ENCODE measurements at regions not wholly inside any gene's neighbourhood (a gene's known extent, or its start where the extent isn't known, plus 50 kb on each side); places are given as distances from the start of the nearest gene placed in this dataset.
"Not testable (repeated sequence)": the region's sequence is repeated elsewhere in the genome, so short reads cannot be mapped to it uniquely, and the experiment has no call there.

DNA sequence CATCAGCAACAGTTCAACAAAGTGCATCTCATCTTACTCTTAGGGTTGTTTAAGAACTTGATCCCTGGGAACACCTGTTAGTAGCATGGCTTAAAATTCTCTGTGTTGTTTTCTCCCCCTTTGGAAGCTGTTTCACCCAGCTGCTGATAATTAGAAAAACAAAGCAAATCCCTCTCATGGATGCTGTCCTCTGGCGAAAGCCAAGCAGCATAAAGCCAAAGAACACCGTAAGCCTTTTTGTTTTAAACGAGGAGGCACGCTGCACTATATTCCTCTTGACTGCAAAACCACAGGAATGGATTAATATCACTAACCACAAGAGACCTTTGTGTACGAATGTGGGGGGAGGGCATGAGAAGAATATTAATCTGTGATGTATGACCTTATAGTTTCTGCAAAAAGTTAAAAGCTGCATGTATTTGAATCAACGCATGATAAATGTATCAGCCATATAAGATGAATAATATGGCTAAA, 923.2 kb downstream of the LTN1 start:
- no peak for DNase-seq (ENCODE audit: low spot score)

DNA sequence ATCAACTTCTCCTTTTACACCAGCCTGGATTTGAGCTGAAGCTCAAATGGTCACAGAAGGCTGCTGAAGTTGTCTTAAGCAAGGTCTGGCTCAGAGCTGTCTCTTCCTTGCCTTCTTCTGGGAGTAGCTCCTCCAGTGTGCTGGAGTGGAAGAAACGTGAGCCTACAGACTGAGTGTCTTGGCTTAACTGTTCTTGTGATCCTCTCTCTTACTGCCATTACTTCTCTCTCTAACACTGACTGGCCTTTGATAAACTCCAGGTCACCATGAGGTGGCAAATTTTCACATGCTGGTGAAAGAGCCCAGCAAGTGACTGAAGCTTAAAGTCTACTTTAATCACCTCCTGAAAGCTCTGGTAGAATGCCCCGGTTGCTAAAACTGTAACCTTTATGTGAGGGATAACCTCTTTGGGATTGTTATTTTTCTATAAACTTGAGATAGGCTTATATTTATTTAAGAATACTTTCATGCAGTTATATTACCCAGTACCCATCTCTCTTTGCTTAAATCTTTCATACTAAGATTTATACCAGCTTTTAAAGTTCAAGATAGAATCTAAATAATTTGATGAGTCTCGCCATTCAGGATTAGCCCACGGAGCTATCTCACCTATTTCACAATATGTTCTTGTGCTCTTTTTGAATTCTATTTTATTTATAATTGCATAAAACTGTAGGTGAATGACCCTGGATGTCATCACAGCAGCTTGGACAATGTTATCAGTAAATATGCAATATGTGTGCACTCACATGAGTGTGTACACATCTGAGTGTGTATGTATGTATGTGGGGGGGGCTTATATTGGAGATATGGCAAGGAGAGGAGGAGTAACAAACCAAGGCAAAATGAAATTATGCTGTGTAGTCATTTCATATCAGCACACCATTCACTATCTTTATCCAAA, 924.0 kb downstream of the LTN1 start:
- no peak for DNase-seq (ENCODE audit: low spot score)

DNA sequence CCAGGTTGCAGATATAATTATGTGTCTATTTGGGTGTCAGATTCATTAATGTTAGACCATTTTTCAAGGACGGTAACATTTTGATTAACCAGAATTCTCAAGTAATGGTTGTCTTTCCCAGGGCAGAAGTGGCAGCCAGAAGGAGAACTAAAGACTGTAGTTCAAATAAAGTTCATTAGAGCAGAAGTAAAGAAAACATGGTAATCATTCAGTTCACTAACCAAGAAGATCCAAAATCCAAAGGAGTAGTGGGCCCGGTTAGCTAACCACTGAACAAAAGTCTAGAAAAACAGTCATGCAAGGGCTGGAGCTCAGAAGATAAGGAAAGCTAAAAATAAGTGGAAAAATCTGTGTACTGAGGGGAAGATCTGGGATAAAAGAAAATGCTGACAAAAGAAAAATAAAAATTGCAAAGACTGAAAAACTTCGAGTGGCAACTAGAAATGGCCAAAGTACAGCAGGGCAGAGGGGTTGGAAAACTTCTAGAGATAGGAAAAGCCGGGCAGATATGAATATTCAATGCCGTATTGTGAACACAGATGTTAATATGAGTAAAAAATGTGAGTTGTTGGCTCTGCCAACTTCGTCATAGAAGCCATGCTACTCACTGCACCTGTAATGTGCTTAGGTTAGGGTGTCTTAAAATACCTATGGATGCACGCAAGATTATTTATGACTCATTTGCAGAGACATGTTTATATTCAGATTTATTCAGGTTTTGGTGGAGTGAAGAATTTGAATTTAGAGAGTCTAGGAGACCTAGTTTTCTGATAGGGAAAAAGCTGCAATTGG, 925.9 kb downstream of the LTN1 start:
- no peak for DNase-seq (ENCODE audit: low spot score)

DNA sequence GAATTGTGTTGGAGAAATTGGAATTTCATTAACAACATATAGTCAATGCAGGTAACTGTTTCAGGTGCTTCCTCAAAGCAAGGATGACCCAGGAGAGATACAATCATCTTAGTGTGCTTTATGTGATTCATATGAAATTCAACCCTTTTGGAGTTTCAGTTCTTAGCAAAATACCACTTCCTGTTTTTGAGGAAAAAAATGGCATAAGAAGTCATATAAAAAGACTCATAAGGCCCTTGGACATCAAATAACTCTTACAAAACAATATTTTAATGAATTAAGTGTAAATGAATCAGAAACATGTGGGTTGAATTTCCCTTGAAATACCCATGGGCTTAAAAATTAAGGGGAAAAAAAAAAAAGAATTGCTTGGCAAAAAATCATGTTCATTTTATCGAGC, 926.6 kb downstream of the LTN1 start:
- DNase-seq (ENCODE audit: low spot score), result no peak

DNA sequence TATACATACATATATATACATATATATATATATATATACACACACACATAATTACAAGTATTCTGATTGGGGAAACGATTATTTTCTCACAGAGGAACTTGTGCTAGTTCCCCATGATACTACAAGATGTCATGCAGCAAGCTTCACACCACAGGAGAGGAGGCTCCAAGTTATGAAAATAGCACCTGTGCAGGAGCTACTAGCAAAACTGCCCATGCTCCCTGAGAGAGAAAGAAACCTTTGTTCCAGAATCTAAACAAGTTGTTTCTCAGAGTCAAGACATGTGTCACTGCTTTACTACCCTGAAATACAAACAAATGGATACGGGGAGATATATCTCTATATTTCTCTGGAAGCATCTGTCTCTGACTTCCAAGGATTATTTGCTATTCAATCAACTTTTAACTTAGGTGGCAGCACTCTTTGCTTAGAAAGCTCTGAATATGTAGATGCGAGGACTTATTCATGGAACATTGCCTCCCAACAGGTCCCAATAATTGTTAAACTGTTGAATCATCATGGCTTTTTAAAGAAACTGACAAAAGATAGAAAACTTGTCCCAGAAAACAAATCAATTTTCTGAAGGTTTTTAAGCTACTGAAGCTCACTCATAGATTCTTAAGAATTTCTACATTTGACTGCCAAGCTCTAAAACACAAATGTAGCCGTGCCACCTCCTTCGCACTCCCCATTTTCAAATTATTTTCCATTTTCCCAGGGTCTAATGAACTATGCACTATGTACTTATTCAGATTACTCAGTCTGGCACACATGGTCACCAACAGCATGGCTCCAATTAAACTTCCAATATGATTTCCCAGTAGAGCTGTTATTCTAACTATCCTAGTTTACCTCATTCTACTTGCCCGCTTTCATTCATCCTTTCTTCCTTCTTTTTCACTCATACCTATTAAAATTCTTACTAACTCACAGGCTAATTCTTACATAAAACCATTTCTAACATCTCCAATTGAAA, 929.1 kb downstream of the LTN1 start:
- DNase-seq (ENCODE audit: low spot score), result no peak

DNA sequence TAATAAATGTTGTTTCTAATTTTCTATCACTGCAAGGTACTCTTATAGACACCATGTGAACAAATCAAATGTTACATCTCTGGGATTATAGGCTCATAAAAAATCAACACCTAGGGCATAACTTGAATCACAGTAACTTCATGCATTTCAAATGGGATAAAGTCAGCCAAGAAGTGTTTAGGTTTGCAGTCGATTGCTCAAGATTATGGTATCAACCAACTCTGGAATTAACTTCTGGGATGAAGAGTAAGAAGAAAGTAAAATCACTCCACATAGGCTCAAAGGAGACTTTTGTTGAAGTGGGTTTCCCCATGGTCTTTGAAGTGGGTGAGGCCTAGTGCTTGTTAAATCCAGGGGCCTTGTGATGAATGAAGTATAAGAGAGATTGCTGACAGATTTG, 939.7 kb downstream of the LTN1 start:
- DNase-seq (ENCODE audit: low spot score), result not testable (repeated sequence)

DNA sequence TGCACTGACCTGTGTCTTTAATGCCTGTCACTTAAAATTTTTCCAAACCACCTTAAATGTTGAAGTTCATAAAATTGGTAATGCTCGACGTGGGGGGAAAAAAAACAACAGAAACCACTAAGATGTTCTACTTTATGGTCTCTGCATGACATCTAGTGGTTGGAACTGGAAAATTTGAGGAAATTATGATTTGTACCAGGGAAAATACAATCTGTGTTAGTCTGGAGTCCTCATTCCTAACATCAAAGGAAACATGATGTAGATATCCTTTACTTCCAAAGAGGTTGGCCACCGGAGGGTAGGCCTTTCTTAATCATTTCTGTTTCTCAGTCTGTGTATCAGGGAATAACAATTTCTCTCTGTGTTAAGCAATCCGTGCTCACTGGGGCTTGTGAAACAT, 941.0 kb downstream of the LTN1 start:
- not testable (repeated sequence) for DNase-seq (ENCODE audit: low spot score)

DNA sequence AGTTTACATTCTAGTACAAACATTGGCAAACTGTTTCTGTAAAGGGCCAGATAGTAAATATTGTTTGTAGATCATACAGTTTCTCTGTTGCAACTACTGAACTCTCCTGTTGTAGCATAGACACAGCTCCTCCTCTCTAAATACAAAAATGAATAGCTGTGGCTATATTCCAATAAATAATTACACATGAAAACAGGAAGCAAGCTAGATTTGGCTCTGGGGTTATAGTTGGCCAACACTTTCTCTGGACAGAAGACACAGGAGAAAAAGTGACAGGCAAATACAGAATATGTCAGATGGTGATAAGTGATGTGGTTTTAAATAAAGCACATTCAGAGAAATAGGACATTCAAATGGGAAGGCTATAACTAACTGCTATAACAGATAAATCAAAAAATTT, 957.0 kb downstream of the LTN1 start:
- DNase-seq (ENCODE audit: low spot score), result not testable (repeated sequence)

DNA sequence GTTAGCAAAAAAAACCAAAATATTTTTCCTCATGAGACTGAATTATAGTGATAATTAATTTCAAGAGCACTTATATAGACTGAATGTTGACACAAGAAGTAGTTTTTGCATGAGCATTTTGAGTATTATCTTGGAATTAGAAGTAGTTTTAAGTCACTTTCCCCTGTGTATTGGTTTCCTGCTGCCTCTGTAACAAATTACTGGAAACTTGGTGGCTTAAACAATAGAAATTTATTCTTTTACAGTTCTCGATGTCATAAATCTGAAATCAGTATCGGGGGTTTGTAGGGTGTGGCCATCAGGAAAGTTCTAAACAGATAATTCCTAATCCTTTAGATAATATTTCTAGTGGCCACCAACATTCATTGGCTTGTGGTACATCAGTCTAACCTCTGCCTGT, 957.8 kb downstream of the LTN1 start:
- not testable (repeated sequence) for DNase-seq (ENCODE audit: low spot score)

DNA sequence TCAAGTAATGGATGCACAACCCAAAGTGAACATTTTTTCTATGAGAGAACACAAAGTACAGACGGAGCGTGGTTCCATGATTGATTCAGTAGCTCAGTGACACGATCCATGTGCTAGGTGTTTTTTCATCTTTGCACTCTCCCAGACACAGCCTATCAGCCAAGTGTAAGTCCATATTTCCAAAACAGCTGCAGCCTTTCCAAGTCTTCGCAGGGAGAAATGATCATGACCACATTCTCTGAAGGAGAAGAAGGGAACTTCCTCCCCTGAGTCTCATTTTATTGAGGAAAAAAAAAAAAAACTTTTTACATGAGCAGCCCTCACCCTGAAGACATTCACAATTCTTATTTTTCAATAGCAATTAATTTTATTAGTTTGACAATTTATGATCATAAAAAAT, 958.3 kb downstream of the LTN1 start:
- not testable (repeated sequence) for DNase-seq (ENCODE audit: low spot score)

DNA sequence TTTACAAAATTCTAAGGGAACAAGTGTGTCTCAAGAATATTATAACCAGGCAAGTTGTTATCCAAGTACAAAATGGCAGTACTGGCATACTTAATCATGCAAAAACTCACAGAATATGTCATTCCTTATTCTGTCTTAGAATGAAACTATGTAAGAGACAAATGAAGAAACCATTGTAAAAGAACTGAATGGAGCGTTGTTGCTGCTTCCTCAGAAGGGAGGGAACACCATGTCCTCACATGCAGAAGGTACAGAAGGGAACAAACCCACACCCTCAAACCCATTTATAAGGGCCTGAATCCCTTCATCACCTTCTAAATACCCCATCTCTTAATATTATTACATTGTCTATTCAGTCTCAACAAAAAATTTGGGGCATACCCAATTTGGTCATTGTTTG, 960.0 kb downstream of the LTN1 start:
- not testable (repeated sequence) for DNase-seq (ENCODE audit: low spot score)

DNA sequence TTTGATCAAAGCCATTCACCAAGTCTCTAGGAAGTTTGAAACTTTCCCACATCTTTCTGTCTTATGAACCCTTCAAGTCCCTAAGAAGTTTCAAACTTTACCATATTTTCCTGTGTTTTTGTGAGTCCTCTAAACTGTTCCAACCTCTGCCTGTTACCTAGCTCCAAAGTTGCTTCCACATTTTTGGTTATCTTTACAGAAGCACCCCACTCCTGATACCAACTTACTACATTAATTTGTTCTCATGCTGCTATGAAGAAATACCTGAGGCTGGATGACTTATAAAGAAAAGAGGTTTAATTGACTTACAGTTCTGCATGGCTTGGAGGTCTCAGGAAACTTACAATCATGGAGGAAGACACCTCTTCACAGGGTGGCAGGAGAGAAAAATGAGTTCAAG, 961.6 kb downstream of the LTN1 start:
- DNase-seq (ENCODE audit: low spot score), result not testable (repeated sequence)

DNA sequence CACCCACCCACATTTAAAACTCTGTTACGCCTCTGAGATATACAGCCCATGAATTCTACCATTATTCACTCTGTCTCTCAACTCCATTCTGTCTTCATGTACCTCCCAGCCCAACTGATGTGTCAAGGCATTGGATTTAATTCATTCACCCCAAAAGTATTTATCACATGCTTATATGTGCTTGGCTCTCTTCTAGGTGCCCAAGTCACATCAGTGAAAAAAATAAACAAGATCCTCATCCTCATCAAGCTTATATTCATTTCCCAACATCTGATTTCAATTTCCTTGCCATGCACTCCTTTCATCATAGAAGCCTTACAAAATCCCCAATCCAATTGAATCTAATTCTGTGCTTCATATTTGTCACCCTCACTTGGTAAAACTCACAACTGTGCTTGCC, 967.6 kb downstream of the LTN1 start:
- DNase-seq (ENCODE audit: low spot score), result no peak

DNA sequence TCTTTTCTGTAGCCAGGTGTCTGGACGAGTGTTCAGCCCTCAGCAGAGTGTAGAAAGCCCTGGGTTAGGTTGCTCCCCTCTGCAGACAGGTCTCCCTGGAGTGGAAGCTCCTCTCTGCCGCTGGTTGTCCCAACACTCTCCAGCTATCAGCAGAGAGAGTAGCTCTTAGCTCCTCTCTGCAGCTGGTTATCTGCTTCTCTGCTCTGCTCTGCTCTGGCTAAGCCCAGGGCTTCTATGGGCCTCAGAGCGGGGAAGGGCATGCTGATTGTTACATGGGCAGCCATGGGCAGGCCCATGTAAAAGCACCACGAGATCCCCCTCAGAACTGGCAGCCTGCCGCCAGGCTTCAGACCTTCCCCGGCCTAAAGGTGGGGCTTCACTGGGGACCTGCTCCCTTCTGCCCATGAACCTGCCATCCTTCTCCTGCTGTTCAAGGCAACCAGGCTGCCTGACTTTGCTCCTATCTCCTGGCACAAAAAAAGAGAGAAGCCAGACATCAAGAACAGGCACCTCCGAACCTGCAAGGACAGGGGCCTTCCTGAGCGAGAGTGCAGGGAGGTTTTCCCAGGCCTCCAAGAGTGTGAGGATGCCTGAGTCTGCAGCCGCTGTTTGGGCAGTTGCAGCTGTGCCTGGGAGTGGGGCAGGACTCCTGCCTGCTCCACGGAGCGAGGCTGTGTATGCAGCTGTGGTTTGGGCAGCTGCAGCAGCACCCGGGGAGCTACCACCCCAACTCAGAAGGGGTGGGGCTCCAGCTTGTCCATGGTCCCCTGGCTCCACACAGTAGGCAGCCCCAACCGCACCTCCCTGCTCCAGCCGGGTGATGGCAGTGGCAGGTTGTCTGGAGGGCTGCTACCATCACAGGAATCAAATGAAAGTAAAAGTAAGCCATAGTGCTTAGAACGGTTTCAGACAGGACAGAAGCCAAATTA, 973.7 kb downstream of the LTN1 start:
- DNase-seq (ENCODE audit: low spot score), result no peak

DNA sequence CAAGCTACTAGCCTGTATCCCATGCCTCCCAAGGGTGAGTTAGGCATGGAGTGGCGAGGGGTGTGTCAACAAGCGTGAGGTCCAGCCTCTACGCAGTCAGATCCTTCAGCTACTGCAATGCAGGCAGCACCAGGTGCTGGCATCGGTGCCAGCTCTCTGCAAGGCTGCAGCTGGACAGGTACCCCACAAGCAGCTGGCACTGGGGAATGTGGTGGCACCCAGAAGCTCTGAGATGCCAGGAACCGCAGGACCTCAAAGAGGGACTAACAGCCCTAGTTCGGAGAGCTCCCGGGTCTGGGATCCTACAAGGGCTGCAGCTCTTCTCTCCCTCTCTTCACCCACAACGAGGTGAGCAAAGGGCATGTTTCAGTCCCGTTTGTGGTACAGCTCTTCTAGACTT, 974.5 kb downstream of the LTN1 start:
- DNase-seq (ENCODE audit: low spot score), result no peak

DNA sequence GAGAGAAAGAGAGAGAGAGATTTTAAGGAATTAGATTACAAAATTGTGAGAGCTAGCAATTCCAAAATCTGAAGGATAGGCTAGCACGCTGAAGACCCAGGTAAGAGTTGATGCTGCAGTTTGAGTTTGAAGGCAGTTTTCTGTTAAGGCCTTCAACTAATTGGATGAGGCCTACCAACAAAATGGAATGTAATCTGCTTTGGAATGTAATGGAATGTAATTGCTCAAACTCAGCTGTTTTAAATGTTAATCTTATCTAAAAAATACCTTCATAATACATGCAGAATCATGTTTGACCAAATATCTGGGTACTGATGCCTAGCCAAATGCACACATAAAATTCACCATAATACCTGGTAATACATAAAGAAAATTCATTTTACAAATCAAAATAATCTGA, 976.1 kb downstream of the LTN1 start:
- no peak for DNase-seq (ENCODE audit: low spot score)

DNA sequence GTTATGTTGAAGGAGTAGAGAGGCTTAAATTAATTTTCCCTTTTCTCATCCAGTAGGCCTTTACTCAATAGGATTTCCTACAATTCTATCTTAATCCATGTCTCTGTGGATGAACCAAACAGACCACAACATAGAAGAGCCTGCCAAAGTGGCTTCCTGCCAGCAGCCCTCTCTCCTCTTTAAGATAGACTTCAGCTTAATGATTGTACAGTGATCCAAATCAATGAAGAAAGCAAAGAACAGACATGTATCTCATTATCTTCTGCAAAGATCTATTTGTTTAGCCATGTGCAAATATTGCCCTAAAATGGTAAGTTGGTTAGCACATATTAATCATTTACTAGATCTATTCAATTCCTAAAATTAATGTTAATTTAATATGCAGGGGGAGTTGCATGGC, 979.6 kb downstream of the LTN1 start:
- not testable (repeated sequence) for DNase-seq (ENCODE audit: low spot score)

DNA sequence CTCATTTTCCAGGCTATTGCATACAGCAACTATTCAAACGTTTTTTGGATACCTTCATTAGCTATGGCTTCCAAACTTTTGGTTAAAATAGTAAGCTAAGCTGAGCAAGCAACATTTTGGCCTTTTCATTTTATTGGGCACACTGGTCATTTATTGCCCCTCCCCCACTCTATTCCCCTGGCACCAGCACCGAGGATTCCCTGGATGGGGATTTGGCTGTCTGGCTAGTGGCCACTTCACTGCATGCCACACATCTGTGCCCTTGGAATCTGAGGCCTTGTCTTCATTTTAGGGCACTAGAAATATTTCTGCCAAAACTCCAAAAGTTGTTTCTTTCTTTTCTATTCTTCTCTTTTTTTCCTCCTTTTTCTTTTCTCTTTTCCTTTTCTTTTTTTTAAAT, 980.7 kb downstream of the LTN1 start:
- DNase-seq (ENCODE audit: low spot score), result not testable (repeated sequence)

DNA sequence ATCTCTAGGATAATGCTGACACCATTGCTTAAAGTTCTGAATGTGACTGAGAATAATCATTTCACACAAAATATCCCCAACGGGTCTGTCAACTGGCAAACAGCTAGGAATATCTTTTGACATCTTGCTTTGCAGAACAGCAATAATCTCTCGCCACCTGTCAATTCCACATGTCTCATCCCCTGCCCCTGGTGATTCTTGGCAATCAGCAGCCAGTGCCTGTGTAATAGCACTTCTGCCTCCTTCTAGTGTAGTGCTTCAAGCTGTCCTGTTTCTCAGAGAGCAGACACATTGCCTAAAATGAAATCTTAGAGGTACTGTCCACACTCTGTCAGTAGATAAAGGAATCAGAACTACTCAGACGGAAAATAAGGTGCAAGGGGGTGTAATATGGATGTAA, 984.4 kb downstream of the LTN1 start:
- DNase-seq (ENCODE audit: low spot score), result not testable (repeated sequence)

DNA sequence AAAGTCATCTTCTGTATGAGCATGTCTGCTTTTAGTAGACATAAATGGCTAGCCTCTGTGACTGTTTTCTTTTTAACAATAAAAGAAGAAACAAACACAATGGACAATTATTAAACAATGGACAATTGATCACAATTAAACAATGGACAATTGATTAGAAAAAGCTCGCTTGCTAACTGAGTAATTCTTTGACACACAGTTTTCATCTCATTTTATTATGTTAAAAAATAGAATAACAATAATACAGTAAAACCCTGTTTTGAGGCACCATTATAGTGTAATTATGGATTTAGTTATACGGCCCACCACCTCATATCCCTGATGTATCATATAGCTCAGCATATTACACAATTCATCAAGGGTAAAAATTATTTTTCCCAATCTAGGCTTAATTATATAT, 989.0 kb downstream of the LTN1 start:
- DNase-seq (ENCODE audit: low spot score), result not testable (repeated sequence)

DNA sequence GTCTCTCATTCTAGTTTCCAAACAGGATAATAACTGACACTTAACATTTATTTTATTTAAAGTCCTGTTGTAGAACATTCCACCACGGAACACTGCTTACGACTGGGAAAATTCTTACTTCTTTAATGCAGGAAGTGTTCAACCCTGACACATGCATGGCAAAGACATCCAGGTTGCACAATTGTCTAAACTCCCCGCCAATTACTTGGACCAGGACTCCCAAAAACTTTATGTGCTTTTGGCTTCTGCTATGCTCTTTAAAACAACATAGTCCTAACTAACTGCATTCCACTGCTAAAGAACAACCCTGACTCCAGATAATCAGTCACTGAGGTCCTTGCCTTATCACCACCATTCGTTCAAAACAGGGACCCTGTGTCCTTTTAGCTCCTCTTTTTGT, 995.8 kb downstream of the LTN1 start:
- not testable (repeated sequence) for DNase-seq (ENCODE audit: low spot score)
